G401 (cell line): ENCODE measurements at regions not wholly inside any gene's neighbourhood (a gene's known extent, or its start where the extent isn't known, plus 50 kb on each side); places are given as distances from the start of the nearest gene placed in this dataset.
A peak's percentile ranks its signal among the peaks of the same experiment; 100 is the strongest.
"Not testable (repeated sequence)": the region's sequence is repeated elsewhere in the genome, so short reads cannot be mapped to it uniquely, and the experiment has no call there.

ENCODE experiments used
- DNase-seq: peaks from one replicate; pipeline ENCODE4 v3.0.0-alpha.2; 2015; ENCODE audit warnings: low spot score
- in situ Hi-C: cut with HindIII; loops from 2 replicates; pipeline ENCODE4 v1.10.0; 2016; ENCODE audit warnings: low sequenced_read_pairs, mixed read lengths

DNA sequence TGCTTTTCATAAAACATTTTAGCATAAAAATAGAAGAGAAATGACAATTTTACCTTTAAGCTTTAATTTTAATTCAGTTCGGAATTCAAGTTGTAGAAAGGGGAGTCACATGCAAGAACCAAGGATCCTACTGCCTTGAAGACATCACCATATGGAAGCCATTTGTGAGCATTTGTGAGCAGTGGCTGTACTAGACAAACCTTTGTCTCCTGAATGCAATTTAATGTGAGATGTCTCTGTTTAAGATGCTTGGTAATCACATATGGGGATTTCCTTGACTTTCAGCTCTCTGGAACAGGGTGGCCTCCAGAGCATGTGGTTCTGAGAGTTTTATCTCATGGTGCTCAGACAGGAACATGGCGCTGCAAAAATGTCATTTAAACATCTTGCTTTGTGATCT lies 421.8 kb downstream of the NYAP2 start:
- in situ Hi-C loops, result no loop called here
- DNase-seq, result no peak

DNA sequence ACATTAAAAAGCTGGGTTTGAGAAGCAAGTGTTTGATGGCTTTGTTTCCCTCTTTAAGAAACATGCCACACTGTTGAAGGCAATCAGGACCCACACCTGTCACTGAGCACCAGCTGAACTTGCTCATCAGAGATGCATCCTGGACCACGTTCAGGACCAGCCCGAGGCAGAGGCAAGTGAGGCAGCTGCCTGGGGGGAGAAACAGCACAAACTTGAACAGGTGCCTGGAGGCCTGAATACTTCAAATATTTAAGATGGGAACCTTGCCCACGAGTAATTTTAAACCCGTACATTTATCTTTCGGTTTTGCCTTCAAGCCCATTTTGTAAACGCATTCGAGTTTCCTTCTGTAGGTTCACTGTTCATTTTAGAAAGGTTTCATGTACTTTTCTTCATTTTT lies 421.3 kb downstream of the NYAP2 start:
- in situ Hi-C loops, result no loop called here
- no peak for DNase-seq

DNA sequence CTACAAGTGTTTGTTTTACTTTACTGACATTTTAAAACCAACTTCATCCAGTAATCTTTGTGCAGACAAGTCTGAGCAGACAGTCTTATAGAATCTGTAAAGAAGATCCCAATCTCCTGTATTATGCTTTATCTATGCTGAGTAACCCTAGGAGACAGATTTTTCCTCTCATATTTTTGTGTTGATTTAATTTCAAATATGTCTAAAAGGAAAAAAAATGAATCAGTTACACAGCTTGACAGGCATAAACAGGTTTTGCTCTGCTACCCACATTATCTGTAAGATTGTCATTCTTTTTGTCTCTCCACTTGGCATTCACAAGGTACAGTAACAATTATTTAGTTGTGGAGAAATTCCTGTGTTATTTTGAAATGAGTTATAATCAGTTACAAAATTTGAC lies 415.0 kb downstream of the NYAP2 start:
- no peak for DNase-seq
- in situ Hi-C loops, result no loop called here

DNA sequence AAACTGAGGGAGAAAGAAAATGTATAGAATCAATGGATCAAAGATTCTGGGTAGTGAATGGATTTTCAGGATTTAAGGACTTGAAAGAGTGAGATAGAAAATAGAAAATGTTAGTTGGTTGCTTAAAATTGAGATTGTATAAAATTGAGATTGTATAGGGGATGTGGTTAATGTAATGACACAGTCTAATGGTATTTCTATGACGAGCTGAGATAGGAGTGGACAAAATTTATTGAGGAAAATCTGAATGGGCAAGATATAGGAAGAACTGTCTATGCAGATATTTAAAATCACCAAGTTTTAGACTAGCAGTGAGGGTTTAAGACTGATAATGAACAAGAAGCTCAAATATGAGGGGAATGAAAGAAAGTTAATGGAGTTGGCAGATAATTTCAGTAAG lies 406.6 kb downstream of the NYAP2 start:
- in situ Hi-C loops, result no loop called here
- no peak for DNase-seq

DNA sequence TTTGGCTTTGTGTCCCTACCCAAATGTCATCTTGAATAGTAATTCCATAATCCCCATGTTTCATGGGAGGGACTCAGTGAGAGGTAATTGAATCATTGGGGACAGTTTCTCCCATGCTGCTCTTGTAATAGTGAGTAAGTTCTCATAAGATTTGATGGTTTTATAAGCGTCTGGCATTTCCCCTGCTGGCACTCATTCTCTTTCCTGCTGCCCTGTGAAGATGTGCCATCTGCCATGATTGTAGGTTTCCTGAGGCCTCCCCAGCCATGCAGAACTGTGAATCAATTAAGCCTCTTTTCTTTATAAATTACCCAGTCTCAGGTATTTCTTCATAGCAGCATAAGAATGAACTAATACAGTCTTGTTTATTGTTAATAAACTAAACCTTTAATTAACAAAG lies 402.6 kb downstream of the NYAP2 start:
- in situ Hi-C loops, result not testable (repeated sequence)

DNA sequence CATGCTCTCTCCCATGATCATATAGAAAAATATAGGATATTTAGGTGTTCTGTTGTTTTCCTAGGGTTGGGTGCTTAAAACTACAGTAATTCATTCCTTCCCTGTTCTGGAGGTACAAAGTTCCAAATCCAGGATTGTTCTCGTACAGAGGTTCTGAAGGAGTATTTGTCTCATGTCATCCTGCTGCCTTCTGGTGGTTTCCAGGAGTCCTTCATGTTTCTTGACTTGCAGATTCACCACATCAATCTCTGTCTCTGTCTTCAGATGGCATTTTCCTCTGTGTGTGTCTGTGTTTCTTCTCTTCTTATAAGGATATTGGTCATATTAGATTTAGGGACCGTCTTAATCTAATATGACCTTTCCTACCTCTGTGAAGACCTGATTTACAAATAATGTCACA lies 397.9 kb downstream of the NYAP2 start:
- in situ Hi-C loops, result no loop called here
- DNase-seq, result no peak

More for the DNA sequence above, 402.6 kb downstream of the NYAP2 start:
- DNase-seq, result peak; percentile 19

DNA sequence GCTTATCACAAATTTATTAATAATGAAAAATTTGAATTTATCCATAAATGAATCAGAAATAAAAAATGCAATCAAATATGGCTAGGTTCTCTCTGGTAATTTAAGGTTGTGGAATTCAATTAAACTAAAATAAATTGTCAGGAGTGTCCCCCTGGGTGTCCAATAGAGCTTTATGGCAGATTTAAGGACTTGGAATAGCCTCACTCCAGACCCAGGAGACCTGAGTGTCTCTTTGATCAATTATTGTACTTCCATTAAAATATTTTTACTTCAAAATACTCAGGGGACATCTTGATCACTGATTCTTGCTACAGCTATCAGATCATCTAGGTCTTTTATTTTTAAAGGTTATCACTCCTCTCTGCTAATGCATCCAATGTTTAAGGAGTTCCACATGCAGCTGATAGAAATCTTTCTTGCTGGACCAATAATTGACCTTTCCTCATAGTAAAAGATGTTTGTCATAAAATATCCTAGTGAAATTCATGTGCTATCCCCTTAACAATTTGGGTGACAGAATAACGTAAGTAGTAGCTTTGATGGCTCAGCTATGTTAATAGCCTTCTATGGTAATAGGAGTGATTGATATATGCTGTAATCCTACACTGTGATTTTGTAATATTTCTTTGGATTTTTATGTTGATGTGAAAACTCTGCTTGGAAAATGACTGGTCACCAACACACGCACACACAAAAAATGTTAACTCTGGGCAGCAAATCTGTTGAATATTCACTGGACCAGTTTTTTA lies 395.3 kb downstream of the NYAP2 start:
- in situ Hi-C loops, result no loop called here
- DNase-seq, result no peak

DNA sequence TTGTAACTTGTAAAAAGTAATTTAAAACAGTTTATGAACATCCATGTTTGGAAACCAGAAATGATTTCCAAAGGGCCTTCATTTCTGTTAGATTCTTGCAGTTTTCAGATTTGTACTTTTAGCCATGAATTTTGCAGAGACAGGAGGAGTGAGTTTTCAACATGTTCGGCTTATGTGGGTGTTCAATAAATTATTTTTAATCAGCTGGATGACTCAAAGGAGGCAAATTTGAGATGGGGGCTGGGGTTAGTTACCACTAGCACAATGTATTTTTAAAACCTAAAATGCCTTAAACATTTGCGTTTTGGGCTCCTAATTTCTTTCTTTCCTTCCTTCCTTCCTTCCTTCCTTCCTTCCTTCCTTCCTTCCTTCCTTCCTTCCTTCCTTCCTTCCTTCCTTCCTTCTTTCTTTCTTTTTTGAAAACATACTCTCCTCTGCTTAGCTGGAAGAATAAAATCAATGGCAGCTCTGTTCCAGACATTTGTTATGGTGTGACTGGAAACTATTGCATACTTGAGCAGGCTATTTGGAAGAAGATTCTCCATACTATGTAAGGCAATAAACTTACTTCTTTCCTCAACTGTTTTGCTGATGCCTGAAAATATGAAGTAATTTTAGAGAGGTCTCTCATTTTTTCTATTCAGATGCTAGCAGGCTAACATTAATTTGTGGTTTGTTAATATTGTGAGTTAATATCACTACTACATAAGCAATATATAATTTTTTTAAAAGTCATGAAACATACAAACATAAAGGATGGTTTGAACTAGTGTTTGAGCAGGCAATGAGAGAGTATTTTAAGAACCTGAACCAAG lies 394.4 kb downstream of the NYAP2 start:
- in situ Hi-C loops, result no loop called here
- DNase-seq, result no peak

DNA sequence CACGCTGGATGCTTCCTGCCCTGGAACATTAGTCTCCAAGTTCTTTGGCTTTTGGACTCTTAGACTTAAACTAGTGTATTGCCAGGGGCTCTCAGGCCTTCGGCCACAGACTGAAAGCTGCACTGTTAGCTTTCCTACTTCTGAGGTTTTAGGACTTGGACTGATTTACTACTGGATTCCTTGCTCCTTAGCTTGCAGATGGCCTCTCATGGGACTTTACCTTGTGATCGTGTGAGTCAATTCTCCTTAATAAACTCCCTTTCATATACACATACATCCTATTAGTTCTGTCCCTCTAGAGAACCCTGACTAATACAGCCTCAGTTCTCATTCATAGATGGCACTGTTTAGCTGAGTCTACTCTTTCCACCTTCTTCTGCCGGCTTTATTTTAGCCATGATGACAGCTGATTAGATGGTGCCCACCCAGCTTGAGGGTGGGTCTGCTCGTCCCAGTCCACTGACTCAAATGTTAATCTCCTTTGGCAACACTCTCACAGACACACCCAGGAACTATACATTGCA lies 389.1 kb downstream of the NYAP2 start:
- in situ Hi-C loops, result no loop called here

DNA sequence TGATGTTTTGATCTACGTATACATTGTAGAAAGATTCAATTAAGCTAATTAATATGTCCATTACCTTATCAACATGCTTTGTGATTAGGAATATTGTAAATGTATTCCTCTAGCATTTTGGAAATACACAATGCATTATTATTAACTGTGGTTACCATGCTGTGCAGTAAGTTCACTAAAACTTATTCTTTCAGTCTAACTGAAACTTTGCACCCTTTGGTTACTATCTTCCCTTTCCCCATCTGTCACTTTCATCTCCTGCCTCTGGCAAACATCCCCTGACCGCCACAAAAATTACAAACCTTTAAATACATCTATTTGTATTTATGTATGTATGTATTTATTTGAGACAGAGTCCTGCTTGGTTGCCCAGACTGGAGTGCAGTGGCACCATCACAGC lies 388.0 kb downstream of the NYAP2 start:
- DNase-seq, result no peak
- in situ Hi-C loops, result no loop called here

More for the DNA sequence above, 389.1 kb downstream of the NYAP2 start:
- no peak for DNase-seq

DNA sequence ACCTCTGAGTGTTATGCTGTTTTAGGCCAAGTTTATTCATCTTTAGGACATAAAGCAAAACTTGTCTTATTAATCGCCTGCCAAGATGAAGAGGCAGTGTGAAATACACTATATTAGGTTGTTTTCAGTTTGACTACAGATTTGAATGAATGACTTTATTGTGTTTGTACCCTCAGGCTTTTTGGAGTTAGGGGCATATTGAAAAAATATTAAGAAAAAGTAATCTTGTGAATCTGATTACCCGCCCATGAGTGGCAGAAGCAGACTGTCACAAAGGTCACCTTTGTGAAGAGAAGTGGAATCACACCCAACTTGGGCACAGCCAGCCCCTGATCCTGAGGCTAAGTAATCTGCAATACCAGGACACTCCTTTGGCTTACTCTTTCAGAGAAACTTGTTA lies 382.5 kb downstream of the NYAP2 start:
- no peak for DNase-seq
- in situ Hi-C loops, result no loop called here

DNA sequence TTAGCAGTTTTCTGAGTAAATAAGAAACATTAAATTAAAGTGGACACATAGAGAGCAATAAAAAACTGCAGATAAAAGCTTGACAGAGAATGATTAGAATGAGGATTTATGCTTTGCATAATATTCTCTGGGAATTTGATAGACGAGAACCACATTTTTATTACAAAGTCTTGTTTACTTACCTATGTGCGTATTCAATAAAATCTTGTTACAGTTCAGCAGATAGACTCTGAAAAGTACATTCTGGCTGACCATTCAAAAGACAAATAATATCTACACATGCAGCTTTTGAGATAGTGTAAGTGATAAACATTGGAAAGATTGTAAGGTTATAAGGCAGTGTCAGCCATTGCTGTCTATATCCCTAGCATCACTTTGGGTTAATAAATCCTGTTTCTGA lies 381.6 kb downstream of the NYAP2 start:
- DNase-seq, result no peak
- in situ Hi-C loops, result no loop called here

DNA sequence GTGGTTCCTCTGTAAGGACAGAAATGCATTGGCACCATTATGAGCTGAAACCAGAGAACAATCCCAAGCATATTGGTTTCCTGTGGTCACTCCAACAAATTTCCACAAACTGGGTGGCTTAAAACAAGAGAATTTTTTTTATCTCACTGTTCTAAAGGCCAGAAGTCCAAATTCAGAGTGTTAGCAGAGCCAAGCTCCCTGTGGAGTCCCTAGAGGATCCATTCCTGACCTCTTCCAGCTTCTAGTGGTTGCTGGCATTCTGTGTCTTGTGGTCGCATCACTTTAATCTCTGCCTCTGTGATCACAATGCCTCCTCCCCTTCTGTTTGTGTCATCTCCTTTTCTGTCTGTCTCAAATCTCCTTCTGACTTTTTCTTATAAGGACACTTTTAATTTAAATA lies 380.3 kb downstream of the NYAP2 start:
- in situ Hi-C loops, result no loop called here
- no peak for DNase-seq

DNA sequence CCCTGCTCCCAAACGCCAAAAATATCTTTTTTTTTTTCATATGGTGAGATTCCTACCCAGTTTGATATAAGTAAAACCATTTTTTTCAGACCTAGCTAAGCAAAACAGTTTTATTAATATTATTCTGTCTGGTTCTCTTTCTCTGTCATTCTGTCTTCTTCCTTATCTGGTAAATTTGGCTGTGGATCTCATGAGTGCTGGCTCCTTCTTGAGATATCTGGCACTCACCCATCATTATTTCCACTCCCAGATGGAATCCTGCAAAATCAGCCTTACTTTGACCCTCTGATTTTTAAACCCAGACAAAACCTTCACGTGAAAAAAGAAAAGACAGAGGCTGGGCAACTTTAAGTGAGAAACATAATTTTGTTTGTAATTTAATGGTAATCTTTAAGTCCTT lies 373.6 kb downstream of the NYAP2 start:
- in situ Hi-C loops, result no loop called here
- peak; percentile 34 for DNase-seq

DNA sequence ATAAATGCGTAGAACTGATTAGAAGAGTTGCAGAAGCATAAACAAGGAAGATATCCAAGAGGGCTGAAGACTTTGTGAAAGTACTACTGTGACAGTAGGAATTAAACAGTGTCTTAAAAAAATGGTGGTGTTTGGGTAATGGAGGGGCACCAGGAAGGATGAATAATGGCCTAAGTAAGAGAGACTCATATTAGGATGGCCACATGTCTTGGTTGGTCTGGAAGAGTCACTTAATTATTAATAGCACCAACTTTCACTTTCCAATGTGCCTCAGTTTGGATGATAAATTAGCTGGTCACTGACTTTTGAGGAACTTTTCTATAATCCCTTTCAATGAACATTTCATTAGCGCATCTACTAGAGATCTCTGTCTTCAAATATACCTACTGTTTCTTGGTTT lies 372.2 kb downstream of the NYAP2 start:
- in situ Hi-C loops, result no loop called here
- no peak for DNase-seq

DNA sequence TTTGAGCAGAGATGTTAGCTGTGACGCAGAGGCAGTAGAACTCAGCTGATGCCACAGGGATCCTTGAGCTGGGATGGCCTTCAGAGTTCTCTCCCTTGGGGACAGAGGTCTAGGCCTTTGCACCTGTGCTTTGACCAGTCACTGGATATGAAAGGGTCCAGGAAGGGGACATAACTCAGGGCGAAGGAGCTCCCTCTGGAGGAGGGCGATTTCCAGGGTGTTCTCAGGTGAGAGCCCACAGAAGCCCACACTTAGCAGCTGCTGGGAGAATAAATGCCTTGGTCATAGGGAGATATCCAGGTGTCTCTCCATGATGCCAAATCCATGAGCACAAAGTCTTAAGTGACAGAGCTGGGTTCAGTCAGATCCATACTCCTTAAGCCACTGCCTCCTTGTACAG lies 369.2 kb downstream of the NYAP2 start:
- DNase-seq, result no peak
- in situ Hi-C loops, result no loop called here

DNA sequence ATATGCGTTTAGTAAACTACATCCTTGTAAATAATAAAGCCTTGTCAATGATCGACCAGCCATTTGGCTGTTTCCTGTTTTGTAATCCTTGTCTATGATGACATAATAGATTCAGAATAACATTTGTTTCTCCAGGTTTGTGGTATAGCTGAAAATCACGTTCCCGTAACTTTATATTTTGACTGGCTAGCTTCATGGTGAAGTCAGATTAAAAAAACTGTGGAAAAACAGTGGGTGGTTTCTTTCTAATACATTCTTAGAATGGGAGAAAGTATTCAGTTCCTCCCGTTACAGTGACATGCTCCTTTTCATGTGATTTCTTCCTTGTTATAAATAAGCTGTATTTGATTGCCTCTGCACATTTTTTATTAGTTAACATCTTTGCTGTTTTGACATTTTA lies 366.9 kb downstream of the NYAP2 start:
- DNase-seq, result no peak
- in situ Hi-C loops, result no loop called here

DNA sequence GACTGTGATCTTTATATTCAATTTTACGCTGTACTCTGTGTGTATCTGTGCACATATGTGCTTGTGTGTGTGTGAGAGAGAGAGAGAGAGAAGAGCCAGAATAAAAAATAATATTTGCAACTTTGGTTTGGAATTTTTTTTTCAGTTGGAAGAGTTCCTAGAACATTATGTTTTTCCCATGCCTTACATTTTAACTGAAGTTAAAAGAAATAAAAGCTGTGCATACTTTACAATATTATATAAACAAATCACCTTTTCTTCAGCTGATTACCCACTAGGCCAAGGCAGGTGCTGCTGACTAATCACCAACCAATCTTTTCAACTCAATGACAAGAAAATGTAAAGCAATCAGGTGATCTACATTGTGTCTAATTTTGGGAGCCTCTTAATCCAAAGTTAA lies 366.3 kb downstream of the NYAP2 start:
- DNase-seq, result no peak
- in situ Hi-C loops, result no loop called here

DNA sequence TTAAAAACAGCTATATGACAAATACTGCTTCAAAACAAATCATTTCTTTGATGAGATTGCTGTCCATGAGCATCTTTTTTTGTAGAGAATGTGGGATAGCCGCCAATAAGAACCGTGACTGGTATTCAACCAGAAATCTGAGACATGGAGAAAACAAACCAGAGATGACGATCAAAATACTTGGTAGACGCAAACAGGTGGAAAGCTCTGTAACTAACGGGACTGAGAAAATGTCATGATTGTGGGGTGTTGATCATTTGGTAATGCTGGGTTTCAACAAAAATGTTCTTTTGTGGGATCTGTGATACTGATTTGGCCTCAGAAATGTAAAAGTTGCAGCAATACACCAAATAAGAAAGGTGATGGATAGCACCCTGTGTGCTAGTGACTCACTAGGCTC lies 364.8 kb downstream of the NYAP2 start:
- in situ Hi-C loops, result no loop called here
- DNase-seq, result no peak

DNA sequence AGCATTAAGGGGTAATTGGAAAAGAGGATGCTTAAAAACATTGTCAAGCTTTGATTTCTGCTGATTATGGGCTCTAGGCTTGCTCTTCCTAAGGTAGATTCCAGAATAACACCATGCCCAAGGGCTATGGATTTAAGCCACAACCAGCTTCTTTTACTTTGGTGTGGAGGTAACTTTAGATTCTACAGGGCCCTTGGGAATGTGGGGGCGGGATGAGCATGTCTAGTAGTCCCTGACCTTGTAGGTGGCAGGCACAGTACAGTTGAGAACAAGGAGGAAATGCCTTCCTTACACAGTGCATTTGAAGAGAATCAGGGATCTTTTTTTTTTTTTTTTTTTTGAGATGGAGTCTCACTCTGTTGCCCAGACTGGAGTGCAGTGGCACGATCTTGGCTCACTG lies 364.2 kb downstream of the NYAP2 start:
- in situ Hi-C loops, result no loop called here
- no peak for DNase-seq

DNA sequence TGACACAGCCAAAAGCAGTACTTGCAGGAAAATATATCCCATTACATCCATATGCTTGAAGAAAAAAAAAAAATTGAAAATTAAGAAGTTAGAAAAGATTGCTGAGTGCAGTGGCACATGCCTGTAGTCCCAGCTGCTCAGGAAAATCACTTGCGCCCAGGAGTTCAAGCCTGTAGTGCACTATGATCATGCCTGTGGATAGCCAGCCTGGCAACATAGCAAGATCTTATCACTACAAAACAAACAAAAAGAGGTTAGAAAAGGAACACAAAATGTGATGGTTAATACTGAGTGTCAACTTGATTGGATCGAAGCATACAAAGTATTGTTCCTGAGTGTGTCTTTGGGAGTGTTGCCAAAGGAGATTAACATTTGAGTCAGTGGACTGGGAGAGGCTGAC lies 361.9 kb downstream of the NYAP2 start:
- in situ Hi-C loops, result no loop called here
- DNase-seq, result no peak
